ENCODE measurements at regions not wholly inside any gene's neighbourhood (a gene's known extent, or its start where the extent isn't known, plus 50 kb on each side); places are given as distances from the start of the nearest gene placed in this dataset.

- Histone ChIP-seq H3K4me2 (ENCODE audit: insufficient read depth, low read length) (no peak overlapping the region), H3K9me3 (replicated peaks; ENCODE audit: control insufficient read depth, insufficient read depth, low read depth, low read length) (no peaks in the 10 kb centered on the region), H2AFZ (ENCODE audit: low read depth, low read length) (no peak overlapping the region), H4K20me1 (replicated peaks; ENCODE audit: control insufficient read depth, insufficient read depth, low read length) (no peaks in the 10 kb centered on the region), H3K9me1 (ENCODE audit: control insufficient read depth, insufficient read depth, low read length) (no peaks in the 10 kb centered on the region), H3K4me3 (no peak overlapping the region), H3K4me1 (replicated peaks in 1 of 2; ENCODE audit: control insufficient read depth in 2 of 2, insufficient read depth in 2 of 2, low read length in 2 of 2) (no peaks in the 10 kb centered on the region), H3K27me3 (ENCODE audit: control insufficient read depth in 2 of 2, insufficient read depth in 2 of 2, low read length in 2 of 2) (peaks cover 0 to 23% of the 10 kb centered on the region in 2 experiments; a peak in 2 of 5 replicates), H3K36me3 (ENCODE audit: control insufficient read depth, insufficient read depth, low read length) (no peaks in the 10 kb centered on the region), H3K27ac (ENCODE audit: extremely low read depth, low read depth, low read length) (no peak overlapping the region), H3K9ac (ENCODE audit: insufficient read depth in 1 of 2, low read depth in 2 of 2, low read length in 2 of 2) (no peak overlapping the region), H3K79me2 (ENCODE audit: control insufficient read depth, insufficient read depth, low read length) (no peaks in the 10 kb centered on the region)
- ChIA-PET POLR2A (no interaction called here), CTCF (ENCODE audit: low intra/inter-chr PET ratio) (interaction anchor here (0.6 kb wide), 1 partner anchor 270 kb away, joined by 4 read pairs; no protein-coding TSS in a partner anchor)
- BruUV-seq (replicated peaks) = no TSS peak
- intact Hi-C loops (cut with micrococcal nuclease) = no loop called here
- in situ Hi-C loops (cut with MboI) = no loop called here
- TF ChIP-seq TFAM (CRISPR knock-in tag; conservative IDR thresholded peaks at IDR 0.05) = no peak
- TF ChIP-seq NUFIP1 (IDR thresholded peaks at IDR 0.05; ENCODE audit: partially characterized antibody) = no peak
- no peak for TF ChIP-seq HOMEZ (CRISPR knock-in tag; IDR thresholded peaks at IDR 0.05)
- TF ChIP-seq ZNF764 (CRISPR knock-in tag; IDR thresholded peaks at IDR 0.05; ENCODE audit: low read depth) = no peak
- no peak for TF ChIP-seq MTA3 (IDR thresholded peaks at IDR 0.05; ENCODE audit: borderline replicate concordance)
- TF ChIP-seq MEF2A (IDR thresholded peaks at IDR 0.05; ENCODE audit: control insufficient read depth, low read depth, low read length) = no peak
- no peak for TF ChIP-seq MITF (IDR thresholded peaks at IDR 0.05)
- TF ChIP-seq SP1 (CRISPR knock-in tag; IDR thresholded peaks at IDR 0.05) = no peak
- TF ChIP-seq MYNN (IDR thresholded peaks at IDR 0.05) = no peak
- no peak for TF ChIP-seq MYNN (CRISPR knock-in tag; IDR thresholded peaks at IDR 0.05)
- TF ChIP-seq PTTG1 (tag; IDR thresholded peaks at IDR 0.05; ENCODE audit: low read depth) = no peak
- no peak for TF ChIP-seq ZNF780A (CRISPR knock-in tag; IDR thresholded peaks at IDR 0.05)
- TF ChIP-seq SRSF1 (IDR thresholded peaks at IDR 0.05; ENCODE audit: low read depth, low read length) = no peak
- no peak for TF ChIP-seq ZSCAN32 (CRISPR knock-in tag; IDR thresholded peaks at IDR 0.05)
- no peak for TF ChIP-seq CBFB (CRISPR knock-in tag; IDR thresholded peaks at IDR 0.05)
- no peak for TF ChIP-seq TAF7 (tag; IDR thresholded peaks at IDR 0.05)
- 8% methylated on average over 4 of the region's 5 CpGs for WGBS (ENCODE audit: insufficient coverage, low coverage, missing lambda C conversion rate)
- ATAC-seq = no peak
- DNase-seq (ENCODE audit: extremely low read depth in 1 of 4, low spot score in 3 of 4) = no peak
- no peak for FAIRE-seq
Measured at GRCh38 chr10:128220021-128220420, 93.8 kb upstream of the MKI67 start.

Measured in K562 (cell line).